IMR-90 (cell line): ENCODE measurements at regions not wholly inside any gene's neighbourhood (a gene's known extent, or its start where the extent isn't known, plus 50 kb on each side); places are given as distances from the start of the nearest gene placed in this dataset.

Experiments used
- ATAC-seq: fragments of 200-7000 bp; cut with Tn5 transposase; 2 replicates; pipeline ENCODE4 v1.9.1; 2020; ENCODE audit warnings: low read depth, mild to moderate bottlenecking, moderate library complexity
- BruUV-seq: library from RNA; stranded (reverse); fragments of 400-500 nt; replicated peaks from 2 replicates; lab custom pipeline; 2021; lab: Mats Ljungman, UMichigan
- CTCF ChIA-PET: fragments of 300-600 bp; formaldehyde crosslinking; extraction: SDS; loops from one replicate; lab custom pipeline; 2021; ENCODE audit warnings: antibody characterized with exemption; lab: Yijun Ruan, JAX
- POLR2A ChIA-PET: fragments of 300-600 bp; sonication (Branson Sonifier 250); formaldehyde crosslinking; loops from one replicate; lab custom pipeline; 2022; ENCODE audit warnings: antibody characterized with exemption; ENCODE audit not compliant: unreplicated experiment; lab: Charles Lee
- DNase-seq: peaks from one replicate; pipeline ENCODE4 v3.0.0; 2013
- H2AFZ ChIP-seq: replicated peaks from 2 replicates; pipeline ENCODE3; 2013; ENCODE audit warnings: low read length, mild to moderate bottlenecking; ENCODE audit not compliant: poor library complexity
- H2AK5ac ChIP-seq: 2 replicates; pipeline ENCODE4 v1.6.1; 2013; ENCODE audit warnings: low read depth, low read length, inconsistent platforms
- H2AK9ac ChIP-seq: replicated peaks from 2 replicates; pipeline ENCODE3; 2013; ENCODE audit warnings: mild to moderate bottlenecking, low read depth, low read length, moderate library complexity; ENCODE audit not compliant: poor library complexity
- H2BK120ac ChIP-seq: 2 replicates; pipeline ENCODE4 v1.6.1; 2013; ENCODE audit warnings: low read depth, low read length, inconsistent platforms
- H2BK15ac ChIP-seq: 3 replicates; pipeline ENCODE4 v1.6.1; 2013; ENCODE audit warnings: low read depth, low read length, inconsistent platforms
- H2BK20ac ChIP-seq: 2 replicates; pipeline ENCODE4 v1.6.1; 2013; ENCODE audit warnings: low read depth, mild to moderate bottlenecking, inconsistent platforms, low read length, moderate library complexity
- H2BK5ac ChIP-seq: 2 replicates; pipeline ENCODE4 v1.6.1; 2013; ENCODE audit warnings: mild to moderate bottlenecking, low read depth, low read length, inconsistent platforms; ENCODE audit not compliant: poor library complexity, severe bottlenecking
- H3K14ac ChIP-seq: replicated peaks from 2 replicates; pipeline ENCODE4 v1.6.1; 2013; ENCODE audit warnings: low read depth, low read length, inconsistent platforms
- H3K18ac ChIP-seq: 2 replicates; pipeline ENCODE4 v1.6.1; 2013; ENCODE audit warnings: low read depth, low read length, control low read depth
- H3K23ac ChIP-seq: 2 replicates; pipeline ENCODE4 v1.6.1; 2013; ENCODE audit warnings: low read depth, low read length, inconsistent platforms
- H3K27ac ChIP-seq: 2 replicates; pipeline ENCODE4 v1.5.1; 2013; ENCODE audit warnings: mild to moderate bottlenecking, control low read depth, low read length; ENCODE audit not compliant: insufficient read depth
- H3K27me3 ChIP-seq: 2 replicates; pipeline ENCODE4 v1.6.1; 2013; ENCODE audit warnings: low read length; ENCODE audit not compliant: control insufficient read depth, insufficient read depth
- H3K36me3 ChIP-seq: 2 replicates; pipeline ENCODE4 v1.6.1; 2013; ENCODE audit warnings: low read length, mixed read lengths; ENCODE audit not compliant: control insufficient read depth, insufficient read depth
- H3K4ac ChIP-seq: 2 replicates; pipeline ENCODE4 v1.6.1; 2013; ENCODE audit warnings: low read depth, low read length, inconsistent platforms
- H3K4me1 ChIP-seq: 2 replicates; pipeline ENCODE4 v1.6.1; 2013; ENCODE audit warnings: low read length, mixed read lengths; ENCODE audit not compliant: control insufficient read depth, insufficient read depth
- H3K4me2 ChIP-seq: 2 replicates; pipeline ENCODE4 v1.6.1; 2013; ENCODE audit warnings: low read depth, mild to moderate bottlenecking, control low read depth, low read length, moderate library complexity
- H3K4me3 ChIP-seq: 2 replicates; pipeline ENCODE4 v1.5.1; 2013; ENCODE audit warnings: low read depth, mild to moderate bottlenecking, control low read depth, low read length, moderate library complexity; ENCODE audit not compliant: insufficient read depth
- H3K56ac ChIP-seq: 2 replicates; pipeline ENCODE4 v1.6.1; 2013; ENCODE audit warnings: low read length, inconsistent platforms; ENCODE audit not compliant: insufficient read depth; ENCODE audit errors: extremely low read depth
- H3K79me1 ChIP-seq, 2 experiments: 2 replicates each; pipeline ENCODE4 v1.6.1; 2013; ENCODE audit warnings: low read length in 2 of 2, inconsistent platforms in 1 of 2, low read depth in 1 of 2
- H3K9ac ChIP-seq: 2 replicates; pipeline ENCODE4 v1.6.1; 2013; ENCODE audit warnings: low read depth, low read length, control low read depth
- H3K9me1 ChIP-seq: 2 replicates; pipeline ENCODE4 v1.6.1; 2013; ENCODE audit warnings: low read length, inconsistent platforms; ENCODE audit not compliant: insufficient read depth
- H3K9me3 ChIP-seq: 2 replicates; pipeline ENCODE4 v1.6.1; 2013; ENCODE audit warnings: low read length; ENCODE audit not compliant: control insufficient read depth, insufficient read depth
- H4K20me1 ChIP-seq: 2 replicates; pipeline ENCODE4 v1.6.1; 2013; ENCODE audit warnings: low read length, inconsistent platforms; ENCODE audit not compliant: insufficient read depth
- H4K5ac ChIP-seq: 2 replicates; pipeline ENCODE4 v1.6.1; 2013; ENCODE audit warnings: mild to moderate bottlenecking, low read depth, low read length, control low read depth
- H4K8ac ChIP-seq, 2 experiments: 2 replicates each; pipeline ENCODE4 v1.6.1; 2013; ENCODE audit warnings: low read depth in 2 of 2, low read length in 2 of 2, control low read depth in 1 of 2, inconsistent platforms in 1 of 2
- H4K91ac ChIP-seq: 2 replicates; pipeline ENCODE4 v1.6.1; 2013; ENCODE audit warnings: low read depth, low read length, inconsistent platforms; ENCODE audit not compliant: insufficient read depth
- CHD1 ChIP-seq: IDR thresholded peaks from 2 replicates; pipeline ENCODE4 v1.6.1; 2012; ENCODE audit warnings: low read depth, low read length, improper control_type of control experiment
- FOS ChIP-seq: fragments of 150-350 bp; IDR thresholded peaks from 2 replicates; pipeline ENCODE4 v1.6.1; 2016; ENCODE audit warnings: low read depth, low read length
- MXI1 ChIP-seq: IDR thresholded peaks from 2 replicates; pipeline ENCODE4 v1.6.1; 2012; ENCODE audit warnings: low read depth, mild to moderate bottlenecking, low read length, moderate library complexity, borderline replicate concordance
- NFE2L2 ChIP-seq: fragments of 150-350 bp; IDR thresholded peaks from 2 replicates; pipeline ENCODE4 v1.6.1; 2016; ENCODE audit warnings: low read depth, mild to moderate bottlenecking, low read length
- POLR2A ChIP-seq: IDR thresholded peaks from 2 replicates; pipeline ENCODE4 v1.6.1; 2012; ENCODE audit warnings: mild to moderate bottlenecking, low read depth, low read length
- RAD21 ChIP-seq: IDR thresholded peaks from 2 replicates; pipeline ENCODE4 v1.6.1; 2012; ENCODE audit warnings: low read length, improper control_type of control experiment
- RFX5 ChIP-seq: IDR thresholded peaks from 2 replicates; pipeline ENCODE4 v1.8.0; 2012; ENCODE audit warnings: low read depth, mild to moderate bottlenecking, low read length, moderate library complexity
- SMC3 ChIP-seq: fragments of 150-350 bp; IDR thresholded peaks from 2 replicates; pipeline ENCODE4 v1.6.1; 2016; ENCODE audit warnings: low read depth, mild to moderate bottlenecking, antibody characterized with exemption, low read length, moderate library complexity
- WGBS, 2 experiments: methylation state at CpG; one replicate each; pipeline versions ENCODE4 v1.1.5 to v1.1.7; 2013; ENCODE audit warnings: missing lambda C conversion rate in 2 of 2; ENCODE audit not compliant: insufficient read length in 1 of 2; ENCODE audit errors: extremely low coverage in 2 of 2; 5-methylcytosine and 5-hydroxymethylcytosine counted together
- dilution Hi-C: fragments of 300-500 bp; cut with HindIII; formaldehyde crosslinking; loops from one replicate; pipeline ENCODE4 v1.14.3; 2018; ENCODE audit warnings: low sequenced_read_pairs; ENCODE audit not compliant: unreplicated experiment
- in situ Hi-C: fragments of 300-500 bp; cut with MboI; formaldehyde crosslinking; loops from 3 replicates; pipeline ENCODE4 v1.14.3; 2019; ENCODE audit warnings: low sequenced_read_pairs, inconsistent platforms, mixed read lengths
- intact Hi-C: fragments of 100-400 bp; cut with micrococcal nuclease; formaldehyde crosslinking; loops from 2 replicates; pipeline ENCODE4 v1.10.0; 2022
- TF ChIP-seq, protein P1 (sequence below): fragments of 150-350 bp; IDR thresholded peaks from 2 replicates; pipeline ENCODE4 v1.6.1; 2017; ENCODE audit warnings: mild to moderate bottlenecking, antibody characterized with exemption, low read length, low read depth

DNA sequence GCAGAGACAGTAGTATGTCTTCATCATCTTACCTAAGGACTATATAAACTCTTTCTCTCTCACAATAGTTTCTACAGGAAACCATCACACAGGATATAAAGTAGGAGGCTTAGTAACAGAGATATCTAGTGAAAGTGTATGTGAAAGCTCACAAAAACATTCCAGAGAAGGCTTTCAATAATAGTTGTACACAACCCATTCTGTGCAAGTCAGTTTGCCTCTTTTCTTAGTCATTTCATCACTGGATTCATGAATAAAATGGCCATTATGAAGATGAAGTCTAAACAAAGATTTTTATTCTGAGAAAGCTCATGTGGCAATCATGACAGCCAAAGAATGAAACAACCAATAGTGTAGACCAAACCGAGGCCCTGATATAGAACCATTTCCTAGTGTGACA is 178.8 kb downstream of the GNAT3 start:
- in situ Hi-C loops (no loop called here), dilution Hi-C loops (no loop called here), intact Hi-C loops (no loop called here)
- Histone ChIP-seq H3K27ac (no peak overlapping the region), H3K36me3 (no peaks in the 10 kb centered on the region), H3K9me3 (no peaks in the 10 kb centered on the region), H2BK20ac (no peak overlapping the region), H3K4me2 (no peak overlapping the region), H3K9me1 (no peaks in the 10 kb centered on the region; the same call in 1 of the 2 replicates), H3K4me3 (no peak overlapping the region), H3K18ac (peak overlapping the region; percentile 15; the same call in 1 of the 2 replicates), H3K14ac (no peak overlapping the region), H2BK120ac (no peak overlapping the region), H2AFZ (no peak overlapping the region), H3K4ac (no peak overlapping the region), H2BK5ac (no peak overlapping the region), H3K23ac (no peak overlapping the region), H4K20me1 (no peaks in the 10 kb centered on the region), H4K8ac (no peak overlapping the region), H4K5ac (no peak overlapping the region), H3K56ac (no peak overlapping the region), H3K79me1 (no peaks in the 10 kb centered on the region), H3K9ac (no peak overlapping the region), H3K27me3 (no peaks in the 10 kb centered on the region), H2BK15ac (no peak overlapping the region), H3K4me1 (peaks cover 6% of the 10 kb centered on the region), H2AK5ac (no peak overlapping the region), H2AK9ac (no peak overlapping the region), H4K91ac (no peak overlapping the region)
- ChIA-PET POLR2A (no interaction called here), CTCF (no interaction called here)
- TF ChIP-seq POLR2A (no peak), SMC3 (no peak), RFX5 (no peak), CHD1 (no peak), NFE2L2 (no peak), FOS (no peak), MXI1 (no peak), RAD21 (no peak)
- TF ChIP-seq, protein P1, sequence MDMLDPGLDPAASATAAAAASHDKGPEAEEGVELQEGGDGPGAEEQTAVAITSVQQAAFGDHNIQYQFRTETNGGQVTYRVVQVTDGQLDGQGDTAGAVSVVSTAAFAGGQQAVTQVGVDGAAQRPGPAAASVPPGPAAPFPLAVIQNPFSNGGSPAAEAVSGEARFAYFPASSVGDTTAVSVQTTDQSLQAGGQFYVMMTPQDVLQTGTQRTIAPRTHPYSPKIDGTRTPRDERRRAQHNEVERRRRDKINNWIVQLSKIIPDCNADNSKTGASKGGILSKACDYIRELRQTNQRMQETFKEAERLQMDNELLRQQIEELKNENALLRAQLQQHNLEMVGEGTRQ: no peak
- ATAC-seq (no peak), DNase-seq (no peak)
- no TSS peak for BruUV-seq
- WGBS, 2 experiments: no CpG with 5 or more reads among the region's 1 CpG
